ENCODE measurements at regions not wholly inside any gene's neighbourhood (a gene's known extent, or its start where the extent isn't known, plus 50 kb on each side); places are given as distances from the start of the nearest gene placed in this dataset.

- RAD21 ChIA-PET (ENCODE audit: low non-redundant PET in 1 of 2, low total read pairs in 2 of 2, uncharacterized antibody in 2 of 2, unreplicated experiment in 2 of 2), result no interaction called here
- H3K9me2 ChIP-seq (ENCODE audit: insufficient read depth), result no peaks in the 10 kb centered on the region
- H3K9ac ChIP-seq (ENCODE audit: low read length), result no peak overlapping the region
- no peaks in the 10 kb centered on the region for H3K4me1 ChIP-seq (ENCODE audit: control insufficient read depth in 1 of 2, insufficient read depth in 2 of 2, low read length in 2 of 2)
- no peak for ATAC-seq
- CTCF ChIA-PET, result no interaction called here
- H3K4me3 ChIP-seq (replicated peaks in 1 of 2; ENCODE audit: low read depth in 1 of 2, low read length in 2 of 2), result no peak overlapping the region
- intact Hi-C loops (cut with micrococcal nuclease), result no loop called here
- H3K36me3 ChIP-seq (ENCODE audit: control insufficient read depth in 1 of 2, insufficient read depth in 2 of 2, low read length in 2 of 2), result no peaks in the 10 kb centered on the region
- H3K79me2 ChIP-seq (ENCODE audit: insufficient read depth, low read length), result no peaks in the 10 kb centered on the region
- BruUV-seq (replicated peaks), result no TSS peak
- H3K27ac ChIP-seq (ENCODE audit: low read depth, low read length), result no peak overlapping the region
- POLR2A ChIA-PET, result no interaction called here
- no peak overlapping the region for H3K4me2 ChIP-seq (ENCODE audit: low read length)
- TF ChIP-seq POLR2A (IDR thresholded peaks at IDR 0.05; ENCODE audit: borderline replicate concordance, extremely low read depth, insufficient read depth, insufficient read length), result no peak
- TF ChIP-seq EGR1 (IDR thresholded peaks at IDR 0.05; ENCODE audit: low read depth), result no peak
- TF ChIP-seq YY1 (IDR thresholded peaks at IDR 0.05; ENCODE audit: extremely low read depth, insufficient replicate concordance, low read depth, low read length), result no peak
- TF ChIP-seq MAX (IDR thresholded peaks at IDR 0.05), result no peak
- no peak for TF ChIP-seq ELF1 (IDR thresholded peaks at IDR 0.05; ENCODE audit: borderline replicate concordance, low read depth)
- no peak for TF ChIP-seq SP1 (IDR thresholded peaks at IDR 0.05; ENCODE audit: low read depth)
- no peak for TF ChIP-seq FOSL1 (IDR thresholded peaks at IDR 0.05; ENCODE audit: low read depth)
- no peak for TF ChIP-seq EZH2phosphoT487 (IDR thresholded peaks at IDR 0.05; ENCODE audit: borderline replicate concordance)
- TF ChIP-seq ZBTB33 (IDR thresholded peaks at IDR 0.05; ENCODE audit: extremely low read depth, insufficient replicate concordance, low read length), result no peak
- no peak for TF ChIP-seq ATF3 (IDR thresholded peaks at IDR 0.05)
- no peak for TF ChIP-seq CEBPB (IDR thresholded peaks at IDR 0.05; ENCODE audit: low read depth)
- no peak for TF ChIP-seq ZNF274 (IDR thresholded peaks at IDR 0.05; ENCODE audit: low read depth, low read length)
- TF ChIP-seq RAD21 (IDR thresholded peaks at IDR 0.05; ENCODE audit: low read depth), result no peak
- TF ChIP-seq ZFX (IDR thresholded peaks at IDR 0.05), result no peak
- TF ChIP-seq JUND (IDR thresholded peaks at IDR 0.05), result no peak
- no peak for TF ChIP-seq SRF (IDR thresholded peaks at IDR 0.05; ENCODE audit: low read depth)
- no peak for TF ChIP-seq REST (IDR thresholded peaks at IDR 0.05; ENCODE audit: low read depth)
- no peak for TF ChIP-seq EZH2 (IDR thresholded peaks at IDR 0.05)
- H3K9me3 ChIP-seq (ENCODE audit: control insufficient read depth in 1 of 2, insufficient read depth in 1 of 2, low read depth in 1 of 2, low read length in 2 of 2), result no peaks in the 10 kb centered on the region
- H2AFZ ChIP-seq (ENCODE audit: low read depth, low read length, poor library complexity, severe bottlenecking), result no peak overlapping the region
- no peak for DNase-seq (ENCODE audit: low read depth, low spot score)
- H3K27me3 ChIP-seq (ENCODE audit: insufficient read depth, low read length), result no peaks in the 10 kb centered on the region
- H4K20me1 ChIP-seq (ENCODE audit: insufficient read depth), result no peaks in the 10 kb centered on the region
Observed at GRCh38 chr3:187821616-187822317, 76.5 kb upstream of the BCL6 start.

Measured in HCT116 (cell line).